ENCODE measurements at regions not wholly inside any gene's neighbourhood (a gene's known extent, or its start where the extent isn't known, plus 50 kb on each side); places are given as distances from the start of the nearest gene placed in this dataset.

DNA sequence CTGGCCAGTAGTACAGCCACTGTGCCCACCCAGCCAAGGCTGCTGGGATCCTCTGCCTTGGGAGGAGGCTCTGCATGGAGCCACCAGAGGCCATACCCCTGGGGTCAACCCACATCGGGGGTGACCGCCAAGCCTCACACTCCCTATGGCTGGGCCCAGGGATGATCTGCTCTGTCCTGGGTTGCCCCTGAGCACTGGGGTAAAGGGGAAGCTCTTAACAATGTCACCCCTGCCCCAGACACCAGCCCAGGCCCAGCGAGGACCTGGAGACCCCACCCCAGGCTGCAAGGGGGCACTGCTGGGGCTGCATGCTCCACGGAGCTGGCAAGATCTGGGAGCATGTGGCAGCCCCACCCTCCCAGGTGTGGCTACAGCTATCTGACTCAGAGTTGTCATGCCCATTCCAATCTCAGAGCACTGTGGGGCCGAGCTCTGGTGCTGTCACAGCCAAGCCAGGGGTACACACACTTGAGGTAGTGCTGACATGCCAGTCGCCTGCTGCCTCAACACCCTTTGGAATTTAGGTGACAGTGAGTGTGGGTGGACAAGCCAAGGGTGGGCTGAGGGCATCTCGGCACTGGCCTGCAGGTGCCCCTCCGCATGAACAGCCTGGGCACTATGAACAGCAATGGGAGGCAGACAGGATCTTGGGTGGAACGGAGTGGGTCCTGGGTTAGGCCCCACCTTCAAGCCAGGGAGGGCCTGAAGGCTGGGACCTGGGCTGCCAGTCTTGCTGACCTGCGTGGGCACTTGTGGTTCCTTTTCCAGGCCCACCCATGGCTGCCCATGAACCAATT is 427.7 kb downstream of the LRRIQ3 start:
- Mint-ChIP-seq H3K4me1 (no peaks in the 10 kb centered on the region), H3K36me3 (no peaks in the 10 kb centered on the region), H3K27ac (no peak overlapping the region), H3K9me3 (peaks cover 0 to 6% (median 0%) of the 10 kb centered on the region in 7 donors), H3K4me3 (no peak overlapping the region), H3K27me3 (no peaks in the 10 kb centered on the region)
- Histone ChIP-seq H3K4me1 (ENCODE audit: control insufficient read depth, insufficient read depth, low read length, poor library complexity, severe bottlenecking) (no peaks in the 10 kb centered on the region), H3K4me3 (ENCODE audit: low read depth, low read length) (no peak overlapping the region), H3K27ac (ENCODE audit: insufficient read depth, low read length, poor library complexity, severe bottlenecking) (no peak overlapping the region), H3K27me3 (ENCODE audit: control insufficient read depth, insufficient read depth, low read length) (no peaks in the 10 kb centered on the region), H3K36me3 (ENCODE audit: control insufficient read depth, insufficient read depth, low read length) (no peaks in the 10 kb centered on the region), H3K9me3 (ENCODE audit: control insufficient read depth in 2 of 2, low read length in 2 of 2) (no peaks in the 10 kb centered on the region)
- ATAC-seq (ENCODE audit: low read depth in 2 of 2) = no peak
- no peak for DNase-seq

DNA sequence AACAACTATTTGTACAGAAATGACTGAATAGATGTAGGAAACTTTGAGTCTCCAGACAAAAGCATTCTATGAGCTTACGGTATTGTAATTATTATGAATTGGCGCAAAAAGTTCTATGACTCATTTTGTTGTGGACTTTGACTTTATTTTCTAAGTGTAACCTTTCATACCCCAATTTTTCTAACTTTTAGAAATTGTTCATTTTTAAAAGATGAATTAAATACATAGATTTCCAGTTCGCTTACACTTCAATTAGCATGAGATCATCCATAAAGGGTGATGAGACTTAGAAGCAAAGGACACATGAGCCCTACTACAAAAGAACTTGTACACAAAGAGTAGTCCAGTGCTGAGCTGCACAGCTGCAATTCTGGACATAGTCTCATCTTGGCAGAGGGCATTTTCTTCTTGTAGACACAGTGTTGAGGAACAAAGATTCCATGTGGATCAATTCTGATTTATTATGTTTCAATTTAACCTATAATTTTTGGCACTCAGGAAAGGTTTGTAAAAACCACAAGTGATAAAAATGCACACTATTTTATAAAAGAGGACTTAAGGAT is 431.1 kb downstream of the LRRIQ3 start:
- no peak overlapping the region for H3K4me3 ChIP-seq (ENCODE audit: low read depth, low read length)
- Mint-ChIP-seq H3K4me1 (no peaks in the 10 kb centered on the region), H3K36me3 (no peaks in the 10 kb centered on the region), H3K9me3 (peaks cover 0 to 5% (median 0%) of the 10 kb centered on the region in 7 donors), H3K4me3 (no peak overlapping the region), H3K27ac (no peak overlapping the region), H3K27me3 (no peaks in the 10 kb centered on the region)
- H3K27me3 ChIP-seq (ENCODE audit: control insufficient read depth, insufficient read depth, low read length) = no peaks in the 10 kb centered on the region
- no peak overlapping the region for H3K27ac ChIP-seq (ENCODE audit: insufficient read depth, low read length, poor library complexity, severe bottlenecking)
- no peaks in the 10 kb centered on the region for H3K36me3 ChIP-seq (ENCODE audit: control insufficient read depth, insufficient read depth, low read length)
- no peak for DNase-seq
- no peak for ATAC-seq (ENCODE audit: low read depth in 2 of 2)
- no peaks in the 10 kb centered on the region for H3K9me3 ChIP-seq (ENCODE audit: control insufficient read depth in 2 of 2, low read length in 2 of 2)
- H3K4me1 ChIP-seq (ENCODE audit: control insufficient read depth, insufficient read depth, low read length, poor library complexity, severe bottlenecking) = no peaks in the 10 kb centered on the region

DNA sequence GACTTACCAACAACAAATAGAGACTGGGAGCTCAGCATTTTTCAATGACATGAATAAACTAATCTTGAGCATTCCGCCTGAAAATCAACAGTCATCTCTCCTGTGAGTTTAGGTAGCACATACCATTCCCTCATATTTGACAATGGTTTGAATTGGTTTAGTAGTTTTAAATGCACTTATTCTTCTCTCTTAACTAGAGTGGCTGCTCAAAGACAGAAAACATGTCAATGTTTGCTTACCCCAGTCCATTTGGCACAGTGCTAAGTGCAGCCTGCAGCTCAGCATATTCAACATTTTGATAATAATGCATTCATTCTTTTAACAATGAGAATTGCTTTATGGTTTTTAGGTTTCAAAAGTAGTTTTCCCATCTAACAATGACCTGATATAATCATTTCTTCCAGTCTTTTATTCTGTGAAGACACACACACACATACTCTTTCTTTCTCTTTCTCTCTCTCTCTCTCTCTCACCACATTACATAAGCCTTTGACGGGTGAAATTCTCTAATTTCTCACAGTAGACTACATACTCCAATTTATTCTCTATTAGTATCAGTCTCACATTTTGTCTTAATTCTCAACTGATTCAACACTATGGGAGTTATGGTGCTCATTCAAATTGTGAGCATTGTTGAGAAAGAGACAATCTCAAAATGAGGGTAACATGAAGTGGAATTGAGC is 432.3 kb downstream of the LRRIQ3 start:
- H3K27ac Mint-ChIP-seq = no peak overlapping the region

DNA sequence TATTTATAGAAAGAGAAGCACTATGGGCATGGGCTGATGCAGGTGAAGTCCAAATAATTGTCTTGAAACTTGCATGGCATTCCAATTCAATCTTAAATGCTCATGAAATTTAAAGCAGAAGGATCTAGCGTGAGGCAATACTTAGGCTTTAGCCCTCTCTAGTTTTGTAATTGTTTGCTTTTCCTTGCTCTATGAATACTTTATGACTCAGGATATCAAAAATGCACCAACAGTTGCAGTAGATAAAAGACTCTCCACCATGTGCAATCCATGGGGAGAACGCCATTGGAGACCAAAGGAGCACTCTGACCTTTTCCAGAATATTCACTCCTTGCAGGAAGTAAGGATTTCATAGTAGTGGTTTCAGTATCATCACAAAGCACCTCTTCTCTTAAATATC is 436.4 kb downstream of the LRRIQ3 start:
- no peaks in the 10 kb centered on the region for H3K36me3 Mint-ChIP-seq
- no peaks in the 10 kb centered on the region for H3K27me3 Mint-ChIP-seq

More for the DNA sequence above, 432.3 kb downstream of the LRRIQ3 start:
- H3K27me3 ChIP-seq (ENCODE audit: control insufficient read depth, insufficient read depth, low read length) = no peaks in the 10 kb centered on the region
- no peak for DNase-seq
- H3K36me3 ChIP-seq (ENCODE audit: control insufficient read depth, insufficient read depth, low read length) = no peaks in the 10 kb centered on the region
- Mint-ChIP-seq H3K4me1 (no peaks in the 10 kb centered on the region), H3K36me3 (no peaks in the 10 kb centered on the region), H3K4me3 (no peak overlapping the region), H3K9me3 (peaks cover 0 to 5% (median 0%) of the 10 kb centered on the region in 7 donors), H3K27me3 (no peaks in the 10 kb centered on the region)
- H3K27ac ChIP-seq (ENCODE audit: insufficient read depth, low read length, poor library complexity, severe bottlenecking) = no peak overlapping the region
- no peaks in the 10 kb centered on the region for H3K4me1 ChIP-seq (ENCODE audit: control insufficient read depth, insufficient read depth, low read length, poor library complexity, severe bottlenecking)
- no peaks in the 10 kb centered on the region for H3K9me3 ChIP-seq (ENCODE audit: control insufficient read depth in 2 of 2, low read length in 2 of 2)
- no peak overlapping the region for H3K4me3 ChIP-seq (ENCODE audit: low read depth, low read length)
- no peak for ATAC-seq (ENCODE audit: low read depth in 2 of 2)

DNA sequence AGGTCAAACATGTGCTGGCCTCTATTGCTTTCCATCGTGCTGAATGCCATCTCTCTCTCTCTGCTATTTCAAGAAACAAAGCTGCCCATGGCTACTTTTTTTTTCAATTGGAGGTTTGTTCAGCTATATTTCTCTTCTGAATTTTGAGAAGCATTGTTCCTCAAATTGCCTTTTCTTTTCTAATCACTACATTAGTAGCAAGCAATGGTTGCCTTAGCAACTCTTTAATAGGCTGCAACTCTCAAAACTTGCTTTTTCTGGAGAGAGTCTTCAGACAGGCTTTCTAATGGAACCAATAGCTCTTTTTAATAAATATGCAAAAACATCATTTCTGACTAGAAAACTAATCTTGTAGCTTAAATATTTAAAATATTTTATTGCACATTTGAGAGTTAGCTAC is 439.0 kb downstream of the LRRIQ3 start:
- no peak for ATAC-seq (ENCODE audit: low read depth in 2 of 2)
- Histone ChIP-seq H3K9me3 (ENCODE audit: control insufficient read depth in 2 of 2, low read length in 2 of 2) (no peaks in the 10 kb centered on the region), H3K4me3 (ENCODE audit: low read depth, low read length) (no peak overlapping the region), H3K4me1 (ENCODE audit: control insufficient read depth, insufficient read depth, low read length, poor library complexity, severe bottlenecking) (no peaks in the 10 kb centered on the region), H3K27me3 (ENCODE audit: control insufficient read depth, insufficient read depth, low read length) (no peaks in the 10 kb centered on the region), H3K27ac (ENCODE audit: insufficient read depth, low read length, poor library complexity, severe bottlenecking) (no peak overlapping the region), H3K36me3 (ENCODE audit: control insufficient read depth, insufficient read depth, low read length) (no peaks in the 10 kb centered on the region)
- Mint-ChIP-seq H3K4me3 (no peak overlapping the region), H3K36me3 (no peaks in the 10 kb centered on the region), H3K4me1 (no peaks in the 10 kb centered on the region), H3K27ac (peak overlapping the region in 1 of 3 donors; percentile 29), H3K9me3 (peaks cover under 1 to 6% (median 3%) of the 10 kb centered on the region in 7 donors), H3K27me3 (no peaks in the 10 kb centered on the region)
- no peak for DNase-seq

More for the DNA sequence above, 436.4 kb downstream of the LRRIQ3 start:
- H3K9me3 Mint-ChIP-seq = peaks cover 0 to 6% (median 0%) of the 10 kb centered on the region in 7 donors
- ATAC-seq (ENCODE audit: low read depth in 2 of 2) (no peak), DNase-seq (no peak)
- no peak overlapping the region for H3K27ac ChIP-seq (ENCODE audit: insufficient read depth, low read length, poor library complexity, severe bottlenecking)
- H3K4me3 ChIP-seq (ENCODE audit: low read depth, low read length) = no peak overlapping the region
- H3K27ac Mint-ChIP-seq = no peak overlapping the region
- H3K4me1 ChIP-seq (ENCODE audit: control insufficient read depth, insufficient read depth, low read length, poor library complexity, severe bottlenecking) = no peaks in the 10 kb centered on the region
- no peaks in the 10 kb centered on the region for H3K4me1 Mint-ChIP-seq
- H3K9me3 ChIP-seq (ENCODE audit: control insufficient read depth in 2 of 2, low read length in 2 of 2) = no peaks in the 10 kb centered on the region
- no peaks in the 10 kb centered on the region for H3K36me3 ChIP-seq (ENCODE audit: control insufficient read depth, insufficient read depth, low read length)
- H3K27me3 ChIP-seq (ENCODE audit: control insufficient read depth, insufficient read depth, low read length) = no peaks in the 10 kb centered on the region
- H3K4me3 Mint-ChIP-seq = no peak overlapping the region

DNA sequence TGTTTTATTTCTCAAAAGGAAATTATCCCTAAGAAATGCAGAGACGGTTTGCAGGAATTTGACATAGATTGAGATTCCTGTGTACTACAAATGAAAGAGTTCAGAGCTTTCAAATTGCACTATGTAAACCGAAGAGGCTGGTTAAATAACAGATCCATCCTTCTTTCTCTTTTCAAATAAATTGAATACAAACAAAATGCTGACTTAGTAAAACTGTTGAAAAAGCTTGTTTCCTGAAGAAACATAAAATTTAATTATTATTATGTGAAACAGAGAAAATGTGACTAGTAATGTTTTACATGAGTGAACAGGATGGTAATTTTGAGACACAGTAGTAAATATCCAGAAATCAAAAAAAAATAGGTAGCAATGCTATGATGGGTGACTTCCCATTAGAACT is 441.2 kb downstream of the LRRIQ3 start:
- Histone ChIP-seq H3K9me3 (ENCODE audit: control insufficient read depth in 2 of 2, low read length in 2 of 2) (no peaks in the 10 kb centered on the region), H3K27me3 (ENCODE audit: control insufficient read depth, insufficient read depth, low read length) (no peaks in the 10 kb centered on the region), H3K4me3 (ENCODE audit: low read depth, low read length) (no peak overlapping the region), H3K27ac (ENCODE audit: insufficient read depth, low read length, poor library complexity, severe bottlenecking) (no peak overlapping the region), H3K4me1 (ENCODE audit: control insufficient read depth, insufficient read depth, low read length, poor library complexity, severe bottlenecking) (no peaks in the 10 kb centered on the region), H3K36me3 (ENCODE audit: control insufficient read depth, insufficient read depth, low read length) (no peaks in the 10 kb centered on the region)
- Mint-ChIP-seq H3K4me1 (no peaks in the 10 kb centered on the region), H3K27ac (no peak overlapping the region), H3K4me3 (no peak overlapping the region), H3K36me3 (no peaks in the 10 kb centered on the region), H3K9me3 (peaks cover 3 to 7% (median 5%) of the 10 kb centered on the region in 7 donors), H3K27me3 (no peaks in the 10 kb centered on the region)
- DNase-seq = no peak
- ATAC-seq (ENCODE audit: low read depth in 2 of 2) = no peak

DNA sequence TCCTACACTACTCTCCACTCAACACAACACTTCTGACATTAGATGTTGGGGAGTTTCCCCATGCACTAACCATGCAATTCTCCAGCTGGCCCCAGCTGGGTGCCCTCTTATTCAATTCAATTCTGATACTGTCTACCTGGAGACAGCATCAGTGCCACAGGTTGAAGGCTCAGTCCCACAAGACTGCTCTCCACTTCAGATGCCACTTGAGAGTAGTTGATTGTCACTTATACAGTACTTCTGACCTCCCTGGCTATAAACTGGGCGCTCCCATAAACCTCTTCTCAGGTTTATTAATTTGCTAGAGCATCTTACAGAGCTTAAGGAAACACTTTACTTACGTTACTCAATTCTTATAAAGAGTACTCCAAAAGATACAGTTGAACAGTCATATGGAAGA is 442.3 kb downstream of the LRRIQ3 start:
- H3K36me3 ChIP-seq (ENCODE audit: control insufficient read depth, insufficient read depth, low read length) = no peaks in the 10 kb centered on the region
- no peak for ATAC-seq (ENCODE audit: low read depth in 2 of 2)
- no peak overlapping the region for H3K4me3 Mint-ChIP-seq

More for the DNA sequence above, 442.3 kb downstream of the LRRIQ3 start:
- no peaks in the 10 kb centered on the region for H3K27me3 ChIP-seq (ENCODE audit: control insufficient read depth, insufficient read depth, low read length)
- no peak overlapping the region for H3K4me3 ChIP-seq (ENCODE audit: low read depth, low read length)
- H3K27me3 Mint-ChIP-seq = no peaks in the 10 kb centered on the region
- H3K27ac Mint-ChIP-seq = no peak overlapping the region
- no peak for DNase-seq
- H3K27ac ChIP-seq (ENCODE audit: insufficient read depth, low read length, poor library complexity, severe bottlenecking) = no peak overlapping the region
- no peaks in the 10 kb centered on the region for H3K36me3 Mint-ChIP-seq
- H3K4me1 Mint-ChIP-seq = no peaks in the 10 kb centered on the region
- H3K4me1 ChIP-seq (ENCODE audit: control insufficient read depth, insufficient read depth, low read length, poor library complexity, severe bottlenecking) = no peaks in the 10 kb centered on the region
- H3K9me3 Mint-ChIP-seq = peaks cover 3 to 7% (median 5%) of the 10 kb centered on the region in 7 donors
- peaks cover 0 to 2% of the 10 kb centered on the region in 2 experiments for H3K9me3 ChIP-seq (ENCODE audit: control insufficient read depth in 2 of 2, low read length in 2 of 2)

All from CD4-positive, CD25-positive, alpha-beta regulatory T cell (primary cell).